ENCODE measurements at regions not wholly inside any gene's neighbourhood (a gene's known extent, or its start where the extent isn't known, plus 50 kb on each side); places are given as distances from the start of the nearest gene placed in this dataset.

DNA sequence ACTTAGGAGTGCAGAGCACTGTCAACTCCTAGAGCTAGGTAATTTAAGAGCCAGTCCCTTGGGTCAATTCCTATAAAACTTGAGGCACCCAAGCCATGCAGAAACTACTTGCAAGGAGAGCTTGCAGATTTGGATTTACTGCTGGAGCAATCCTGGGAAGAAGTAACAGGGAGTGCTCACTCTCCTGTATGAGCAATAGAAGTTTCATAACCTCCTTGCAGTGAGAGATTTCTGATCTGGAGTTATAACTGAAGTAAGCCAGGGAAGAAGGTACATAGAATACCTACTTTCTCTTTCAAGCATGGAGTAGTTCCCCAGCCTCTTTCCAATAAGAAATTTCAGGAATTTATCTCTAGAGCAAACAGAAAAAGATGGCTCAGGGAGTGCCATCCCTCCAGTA is 650.1 kb upstream of the USP15 start:
- no peak for DNase-seq (ENCODE audit: low spot score)

GRCh38 chr12:61629702-61630101 is 630.5 kb upstream of the USP15 start:
- DNase-seq (ENCODE audit: low spot score): no peak

DNA sequence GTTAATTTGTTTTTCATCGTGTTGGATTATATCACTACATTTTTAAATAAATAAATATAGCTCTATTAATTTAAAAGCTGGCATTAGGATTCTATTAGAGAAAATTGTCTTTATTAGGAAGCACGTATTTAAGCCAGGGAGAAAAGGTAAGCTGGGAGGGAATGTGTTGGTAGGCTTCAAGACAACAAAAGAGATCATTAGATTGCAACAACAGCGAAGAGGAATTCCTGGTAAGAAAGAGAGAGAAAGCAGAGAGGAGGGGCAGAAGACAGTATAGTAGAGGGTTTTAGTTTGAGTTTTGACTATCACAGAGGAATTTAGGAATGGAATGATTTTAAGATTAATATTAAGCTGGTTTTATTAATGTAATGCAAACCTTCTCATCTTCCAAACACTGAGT is 613.6 kb upstream of the USP15 start:
- DNase-seq (ENCODE audit: low spot score): no peak

DNA sequence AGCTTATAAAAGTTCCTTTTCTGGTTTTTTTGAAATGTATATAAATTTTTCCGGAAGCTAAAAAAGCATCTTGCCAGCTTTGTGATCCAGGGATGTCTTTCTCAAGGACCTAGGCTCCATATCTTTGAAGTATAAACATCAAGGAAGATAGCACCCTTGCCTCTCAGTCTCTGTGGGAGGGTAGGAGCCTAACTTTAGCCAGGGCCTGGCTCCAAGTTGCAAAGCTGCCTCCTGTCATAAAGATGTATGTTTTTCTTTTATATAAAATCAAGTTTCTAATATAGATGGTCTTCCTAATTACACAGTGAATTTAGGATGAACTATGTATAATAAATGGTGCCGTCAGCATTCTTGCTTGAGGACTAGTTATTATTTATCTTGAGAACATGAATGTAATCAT is 612.6 kb upstream of the USP15 start:
- DNase-seq (ENCODE audit: low spot score): no peak

DNA sequence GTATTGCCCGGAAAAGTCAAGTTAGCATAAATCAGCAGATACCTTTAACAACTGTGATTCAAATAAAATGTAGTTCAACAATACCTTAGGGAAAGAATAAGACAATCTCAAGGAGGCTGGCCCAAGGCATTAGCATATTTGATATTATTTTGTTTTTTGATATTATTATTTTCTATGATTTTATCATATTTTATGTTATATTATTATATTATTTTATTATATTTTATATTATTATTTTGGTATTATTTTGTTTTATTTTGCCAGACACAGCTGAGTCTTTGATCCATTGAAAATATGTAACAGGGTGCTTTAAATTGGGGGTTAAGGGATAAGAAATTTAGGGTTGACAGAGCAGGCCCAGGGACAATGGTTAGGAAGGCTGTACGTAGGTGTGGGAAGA is 607.9 kb upstream of the USP15 start:
- DNase-seq (ENCODE audit: low spot score): no peak

GRCh38 chr12:61654698-61655097 is 605.5 kb upstream of the USP15 start:
- DNase-seq (ENCODE audit: low spot score): no peak

DNA sequence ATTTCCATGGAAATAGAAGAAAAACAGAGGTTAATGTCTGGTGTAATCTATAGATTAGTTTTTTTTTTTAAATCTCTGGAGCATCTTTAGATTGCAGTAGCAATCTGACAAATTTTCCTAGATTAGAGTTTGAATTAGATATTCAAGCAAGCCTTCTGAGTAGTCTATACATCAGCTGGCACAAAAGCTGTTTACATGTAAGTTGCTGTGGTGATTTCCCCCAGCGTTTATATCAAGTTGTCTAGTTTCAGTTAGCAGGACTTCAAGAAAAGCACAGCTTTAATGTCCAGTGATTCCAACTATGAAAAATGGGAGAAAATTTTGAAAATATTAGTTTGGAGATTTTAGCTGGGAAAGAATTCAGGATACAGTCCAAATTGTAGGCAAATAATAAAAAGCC is 605.0 kb upstream of the USP15 start:
- no peak for DNase-seq (ENCODE audit: low spot score)

DNA sequence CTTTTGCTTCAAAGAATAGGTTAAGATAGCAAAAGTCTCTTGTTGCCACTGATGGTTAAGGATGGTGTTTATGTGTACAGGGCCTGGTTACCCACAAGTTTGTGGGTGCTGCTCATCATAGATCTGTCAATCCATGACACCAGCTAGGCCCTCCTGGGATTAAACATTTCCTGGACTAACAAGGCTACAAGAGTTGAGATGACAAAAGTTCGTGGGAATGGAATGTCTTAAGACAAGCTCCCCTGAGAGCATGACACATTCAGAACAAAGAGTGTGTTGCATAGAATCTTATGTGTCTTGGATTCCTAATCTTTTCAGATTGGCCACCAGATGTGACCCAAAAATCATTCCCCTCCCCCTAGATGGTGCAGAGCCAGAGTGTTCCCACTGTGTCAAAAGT is 592.5 kb upstream of the USP15 start:
- DNase-seq (ENCODE audit: low spot score): no peak

DNA sequence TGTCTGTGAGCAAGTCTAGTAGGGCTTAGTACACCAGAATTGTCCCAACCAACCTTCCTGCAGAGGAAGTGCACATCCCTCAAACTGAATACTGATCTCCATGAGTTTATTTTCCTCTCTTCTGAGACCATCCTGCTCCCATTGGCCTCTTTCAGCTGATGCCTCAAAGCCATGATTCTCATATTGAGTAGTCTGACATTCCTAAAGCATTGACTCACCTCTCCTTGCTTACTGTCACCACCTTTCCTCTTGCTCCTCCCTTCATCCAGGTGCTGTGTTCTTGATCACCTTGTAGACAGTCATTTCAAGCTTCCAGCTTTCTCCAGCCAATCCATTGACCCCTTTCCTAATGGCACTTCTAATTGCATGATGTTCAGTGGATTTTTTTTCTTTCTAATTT is 583.7 kb upstream of the USP15 start:
- DNase-seq (ENCODE audit: low spot score): no peak

- no peak for DNase-seq (ENCODE audit: low spot score)
Measured at GRCh38 chr12:61687407-61687806, 572.8 kb upstream of the USP15 start.

GRCh38 chr12:61694214-61694613 is 566.0 kb upstream of the USP15 start:
- DNase-seq (ENCODE audit: low spot score): no peak

DNA sequence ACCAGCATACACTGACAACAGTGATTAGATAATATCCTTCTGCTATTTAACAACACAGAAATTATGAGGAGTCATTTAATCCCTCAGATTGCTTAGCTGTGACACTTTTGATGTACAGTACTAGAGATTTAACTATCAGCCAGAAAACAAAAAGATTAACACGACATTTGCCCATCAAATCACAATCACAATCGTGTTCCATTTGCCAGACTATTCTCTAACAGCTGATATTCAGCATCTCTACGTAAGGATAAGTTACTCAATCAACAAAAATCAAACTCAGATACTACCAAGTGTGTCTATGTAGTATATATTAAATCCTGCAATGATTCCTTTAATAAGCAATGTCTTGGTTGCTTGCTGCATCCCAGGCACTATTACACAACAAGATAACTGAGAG is 558.7 kb upstream of the USP15 start:
- no peak for DNase-seq (ENCODE audit: low spot score)

DNA sequence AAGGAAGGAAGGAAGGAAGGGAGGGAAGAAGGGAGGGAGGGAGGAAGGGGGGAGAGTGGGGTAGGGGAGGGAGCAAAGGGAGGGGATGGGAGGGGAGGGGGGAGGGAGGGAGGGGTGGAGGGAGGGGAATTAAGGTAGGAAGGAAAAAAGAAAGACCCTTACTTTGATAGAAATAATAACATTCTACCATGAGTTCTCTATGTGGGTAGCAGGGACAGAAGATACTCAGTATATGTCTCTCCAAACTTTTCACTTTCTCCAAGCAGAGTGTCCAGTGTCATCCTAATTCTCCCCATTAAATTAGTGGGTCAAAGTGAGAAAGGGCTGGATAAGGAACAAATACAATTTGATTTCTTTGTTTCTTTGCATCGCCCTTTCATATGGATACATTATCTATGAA is 553.4 kb upstream of the USP15 start:
- no peak for DNase-seq (ENCODE audit: low spot score)

- DNase-seq (ENCODE audit: low spot score): no peak
Measured at GRCh38 chr12:61713121-61713520, 547.1 kb upstream of the USP15 start.

- DNase-seq (ENCODE audit: low spot score): no peak
Measured at GRCh38 chr12:61717986-61718385, 542.2 kb upstream of the USP15 start.

DNA sequence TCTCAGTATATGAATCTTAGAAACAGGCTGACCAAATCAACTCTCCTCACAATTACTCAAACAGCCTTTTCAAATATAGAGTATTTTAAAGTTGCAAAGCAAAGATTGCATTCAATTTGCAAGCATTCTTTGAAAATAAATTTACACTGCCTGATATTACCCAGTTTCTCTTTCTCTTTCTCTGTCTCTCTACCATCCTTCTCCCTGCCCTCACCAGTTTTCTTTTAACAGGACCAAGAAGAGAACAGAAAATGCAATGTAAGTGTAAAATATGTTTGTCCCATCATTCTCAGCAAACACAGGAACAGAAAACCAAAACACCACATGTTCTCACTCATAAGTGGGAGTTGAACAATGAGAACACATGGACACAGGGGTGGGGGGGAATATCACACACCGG is 520.3 kb upstream of the USP15 start:
- DNase-seq (ENCODE audit: low spot score): no peak

DNA sequence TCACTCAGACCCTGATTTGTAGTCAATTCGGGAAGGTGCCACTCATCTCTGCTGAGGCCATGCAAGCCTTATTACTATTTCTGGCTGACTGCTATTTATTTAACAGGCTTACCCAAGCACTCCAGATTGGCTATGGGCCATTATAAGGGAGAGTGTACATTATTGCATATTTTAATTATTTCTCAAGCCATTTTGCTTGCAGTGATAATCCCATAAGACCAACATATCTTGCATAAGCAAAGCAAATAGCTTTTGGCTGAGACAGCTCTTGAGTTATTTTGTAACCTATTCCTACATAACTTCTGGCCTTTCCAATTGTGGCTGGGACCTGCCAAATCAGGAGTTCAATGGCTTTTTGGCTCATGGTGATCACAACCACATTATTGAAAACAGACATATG is 509.6 kb upstream of the USP15 start:
- no peak for DNase-seq (ENCODE audit: low spot score)

GRCh38 chr12:61754214-61754613 is 506.0 kb upstream of the USP15 start:
- DNase-seq (ENCODE audit: low spot score): no peak

- no peak for DNase-seq (ENCODE audit: low spot score)
Measured at GRCh38 chr12:61757831-61758505, 502.2 kb upstream of the USP15 start.

DNA sequence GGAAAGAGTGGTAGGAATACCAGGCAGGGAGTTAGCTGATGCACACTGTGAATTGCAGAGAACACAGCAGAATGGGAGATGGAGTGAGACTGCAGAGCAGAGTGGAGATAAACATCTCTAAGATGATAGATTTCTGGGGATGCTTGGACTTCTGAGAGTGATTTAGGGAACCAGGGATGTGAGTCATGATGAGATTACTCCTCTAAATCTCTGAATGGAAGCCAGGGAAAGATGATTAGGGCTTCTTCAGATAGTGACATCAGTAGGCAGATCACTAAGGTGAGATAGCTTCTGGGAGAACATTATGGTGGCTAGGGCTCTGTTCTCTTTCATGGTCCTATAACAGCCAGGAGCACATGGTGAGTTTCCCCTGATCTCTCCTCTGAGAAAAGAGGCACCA is 501.5 kb upstream of the USP15 start:
- no peak for DNase-seq (ENCODE audit: low spot score)

- DNase-seq (ENCODE audit: low spot score): no peak
Measured at GRCh38 chr12:61765926-61766325, 494.3 kb upstream of the USP15 start.

DNA sequence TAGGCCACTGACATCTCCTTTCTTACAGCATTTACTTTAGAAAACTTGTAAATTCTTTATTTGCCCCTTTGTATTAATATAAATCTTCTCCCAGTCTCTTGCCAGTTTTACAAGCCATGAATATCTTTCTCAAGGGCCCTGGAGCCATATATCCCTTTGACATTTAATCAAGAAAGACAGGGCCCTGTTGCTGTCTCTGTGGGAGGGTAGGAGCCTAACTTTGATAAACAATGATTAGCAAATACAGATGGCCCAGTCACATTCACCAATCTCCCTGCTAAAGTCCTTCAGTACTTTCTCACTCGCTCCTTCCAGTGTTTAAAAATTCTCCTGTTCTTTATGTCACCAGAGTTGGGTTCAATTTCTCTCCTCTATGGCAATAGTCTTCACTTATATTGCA is 479.8 kb upstream of the USP15 start:
- no peak for DNase-seq (ENCODE audit: low spot score)

DNA sequence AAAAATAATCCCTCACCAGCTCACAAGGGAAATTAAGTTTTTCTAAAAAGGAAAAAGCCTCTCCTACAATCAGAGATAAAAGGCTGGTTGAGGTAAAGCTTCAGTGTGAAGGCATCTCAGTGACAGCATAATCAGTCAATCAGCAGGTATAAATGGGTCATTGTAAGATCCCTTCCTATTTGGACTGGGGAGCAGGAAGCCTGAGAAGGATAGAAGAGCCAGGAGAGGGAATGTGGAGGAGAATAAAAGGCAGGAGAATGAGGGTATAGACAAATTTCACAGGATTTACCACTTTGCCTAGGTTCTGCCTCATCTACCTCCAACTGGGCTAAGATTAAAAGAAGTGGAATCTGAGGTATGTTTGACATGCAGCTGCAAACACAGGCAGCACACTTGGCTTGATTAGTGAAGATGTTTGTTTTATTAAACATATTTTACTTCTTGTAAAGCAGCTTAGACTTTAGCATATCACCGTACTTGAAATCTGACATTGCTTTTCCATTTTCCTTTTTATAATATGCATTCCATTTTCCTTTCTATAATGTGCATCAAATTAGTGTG is 479.1 kb upstream of the USP15 start:
- peak; percentile 0 for DNase-seq (ENCODE audit: low spot score)

DNA sequence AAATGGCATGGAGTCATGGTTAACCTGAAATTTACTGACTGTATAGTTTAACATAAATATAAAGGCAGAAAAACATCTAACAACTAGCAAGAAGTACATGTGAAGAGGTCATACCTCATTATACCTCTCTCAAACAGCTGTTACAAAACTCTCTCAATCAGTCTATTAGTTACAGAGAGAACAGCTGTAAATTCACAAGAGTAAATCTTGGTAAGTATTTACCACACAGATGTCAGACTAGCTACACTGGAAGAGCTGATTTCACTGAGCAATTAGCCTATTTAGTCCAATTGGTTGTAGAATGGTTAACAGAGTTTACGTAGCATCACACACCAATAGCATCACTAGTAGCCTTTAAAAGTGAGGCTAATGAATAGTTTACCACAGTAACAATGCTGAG is 463.4 kb upstream of the USP15 start:
- no peak for DNase-seq (ENCODE audit: low spot score)

Data from putamen (tissue), 1 donor.